ENCODE measurements at regions not wholly inside any gene's neighbourhood (a gene's known extent, or its start where the extent isn't known, plus 50 kb on each side); places are given as distances from the start of the nearest gene placed in this dataset.

GRCh38 chr7:112907658-112908057 is 117.5 kb upstream of the TMEM168 start:
- Histone ChIP-seq H3K4me3 (replicated peaks; ENCODE audit: insufficient read depth, low read length) (no peak overlapping the region), H3K27me3 (ENCODE audit: insufficient read depth, poor library complexity, severe bottlenecking) (no peaks in the 10 kb centered on the region), H3K27ac (replicated peaks) (no peak overlapping the region)
- TF ChIP-seq POLR2AphosphoS5 (IDR thresholded peaks at IDR 0.05; ENCODE audit: low read depth) = no peak
- no peak for TF ChIP-seq REST (IDR thresholded peaks at IDR 0.05; ENCODE audit: insufficient replicate concordance, low read depth)
- no peak for TF ChIP-seq SPI1 (IDR thresholded peaks at IDR 0.05; ENCODE audit: borderline replicate concordance, low read depth)
- no peak for TF ChIP-seq GABPA (IDR thresholded peaks at IDR 0.05; ENCODE audit: low read depth)
- no peak for DNase-seq (ENCODE audit: low read depth in 1 of 2, low spot score in 1 of 2)

DNA sequence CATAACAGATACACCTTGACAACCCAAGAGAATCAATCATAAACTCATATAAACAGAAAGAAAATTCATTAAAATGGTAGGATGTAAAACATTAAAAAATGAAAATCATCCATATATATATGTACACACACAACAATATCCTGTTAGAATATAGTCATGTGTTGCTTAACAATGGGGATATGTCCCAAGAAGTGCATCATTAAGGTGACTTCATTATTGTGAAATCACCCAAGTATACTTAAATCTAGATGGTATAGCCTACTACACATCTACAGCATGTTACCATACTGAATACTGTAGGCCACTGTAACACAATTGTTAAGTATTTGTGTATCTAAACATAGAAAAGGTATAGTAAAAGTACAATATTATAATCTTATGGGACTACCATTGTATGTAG is 115.8 kb upstream of the TMEM168 start:
- Histone ChIP-seq H3K27me3 (ENCODE audit: insufficient read depth, poor library complexity, severe bottlenecking) (no peaks in the 10 kb centered on the region), H3K27ac (replicated peaks) (no peak overlapping the region), H3K4me3 (replicated peaks; ENCODE audit: insufficient read depth, low read length) (no peak overlapping the region)
- no peak for TF ChIP-seq POLR2AphosphoS5 (IDR thresholded peaks at IDR 0.05; ENCODE audit: low read depth)
- no peak for TF ChIP-seq GABPA (IDR thresholded peaks at IDR 0.05; ENCODE audit: low read depth)
- TF ChIP-seq, protein P1, sequence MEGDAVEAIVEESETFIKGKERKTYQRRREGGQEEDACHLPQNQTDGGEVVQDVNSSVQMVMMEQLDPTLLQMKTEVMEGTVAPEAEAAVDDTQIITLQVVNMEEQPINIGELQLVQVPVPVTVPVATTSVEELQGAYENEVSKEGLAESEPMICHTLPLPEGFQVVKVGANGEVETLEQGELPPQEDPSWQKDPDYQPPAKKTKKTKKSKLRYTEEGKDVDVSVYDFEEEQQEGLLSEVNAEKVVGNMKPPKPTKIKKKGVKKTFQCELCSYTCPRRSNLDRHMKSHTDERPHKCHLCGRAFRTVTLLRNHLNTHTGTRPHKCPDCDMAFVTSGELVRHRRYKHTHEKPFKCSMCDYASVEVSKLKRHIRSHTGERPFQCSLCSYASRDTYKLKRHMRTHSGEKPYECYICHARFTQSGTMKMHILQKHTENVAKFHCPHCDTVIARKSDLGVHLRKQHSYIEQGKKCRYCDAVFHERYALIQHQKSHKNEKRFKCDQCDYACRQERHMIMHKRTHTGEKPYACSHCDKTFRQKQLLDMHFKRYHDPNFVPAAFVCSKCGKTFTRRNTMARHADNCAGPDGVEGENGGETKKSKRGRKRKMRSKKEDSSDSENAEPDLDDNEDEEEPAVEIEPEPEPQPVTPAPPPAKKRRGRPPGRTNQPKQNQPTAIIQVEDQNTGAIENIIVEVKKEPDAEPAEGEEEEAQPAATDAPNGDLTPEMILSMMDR (IDR thresholded peaks at IDR 0.05; ENCODE audit: insufficient read depth, low read length) = no peak
- DNase-seq (ENCODE audit: low read depth in 1 of 2, low spot score in 1 of 2) = peak in 1 of 2 experiments; percentile 27

- Histone ChIP-seq H3K27me3 (ENCODE audit: insufficient read depth, poor library complexity, severe bottlenecking) (no peaks in the 10 kb centered on the region), H3K4me3 (replicated peaks; ENCODE audit: insufficient read depth, low read length) (no peak overlapping the region), H3K27ac (replicated peaks) (no peak overlapping the region)
- no peak for TF ChIP-seq SPI1 (IDR thresholded peaks at IDR 0.05; ENCODE audit: borderline replicate concordance, low read depth)
- no peak for DNase-seq (ENCODE audit: low read depth in 1 of 2, low spot score in 1 of 2)
Observed at GRCh38 chr7:112905413-112905812, 115.2 kb upstream of the TMEM168 start.

GRCh38 chr7:112898432-112899290 is 108.5 kb upstream of the TMEM168 start:
- TF ChIP-seq, protein P1 (IDR thresholded peaks at IDR 0.05; ENCODE audit: insufficient read depth, low read length) = peak; percentile 79
- no peak for TF ChIP-seq GABPA (IDR thresholded peaks at IDR 0.05; ENCODE audit: low read depth)
- H3K27me3 ChIP-seq (ENCODE audit: insufficient read depth, poor library complexity, severe bottlenecking) = no peaks in the 10 kb centered on the region
- DNase-seq (ENCODE audit: low read depth in 1 of 2, low spot score in 1 of 2) = peak; percentile 50 to 67
- no peak overlapping the region for H3K4me3 ChIP-seq (replicated peaks; ENCODE audit: insufficient read depth, low read length)
- no peak overlapping the region for H3K27ac ChIP-seq (replicated peaks)

GRCh38 chr7:112897839-112898431 is 107.7 kb upstream of the TMEM168 start:
- no peak overlapping the region for H3K27ac ChIP-seq (replicated peaks)
- no peak for DNase-seq (ENCODE audit: low read depth in 1 of 2, low spot score in 1 of 2)
- H3K27me3 ChIP-seq (ENCODE audit: insufficient read depth, poor library complexity, severe bottlenecking) = no peaks in the 10 kb centered on the region
- TF ChIP-seq SPI1 (IDR thresholded peaks at IDR 0.05; ENCODE audit: borderline replicate concordance, low read depth) (no peak), POLR2AphosphoS5 (IDR thresholded peaks at IDR 0.05; ENCODE audit: low read depth) (no peak), REST (IDR thresholded peaks at IDR 0.05; ENCODE audit: insufficient replicate concordance, low read depth) (no peak), GABPA (IDR thresholded peaks at IDR 0.05; ENCODE audit: low read depth) (no peak)
- TF ChIP-seq, protein P1 (IDR thresholded peaks at IDR 0.05; ENCODE audit: insufficient read depth, low read length) = no peak
- no peak overlapping the region for H3K4me3 ChIP-seq (replicated peaks; ENCODE audit: insufficient read depth, low read length)
